Adrenal gland (tissue), 5 donors: ENCODE measurements at regions not wholly inside any gene's neighbourhood (a gene's known extent, or its start where the extent isn't known, plus 50 kb on each side); places are given as distances from the start of the nearest gene placed in this dataset.

Experiments used
- POLR2A ChIP-seq, 2 donors: fragments of 450-650 bp; IDR thresholded peaks; one replicate each; pipeline ENCODE4 v1.6.1; 2017; ENCODE audit warnings: antibody characterized with exemption in 2 of 2, mild to moderate bottlenecking in 2 of 2, moderate library complexity in 1 of 2
- TF ChIP-seq, protein P1 (sequence below), 6 experiments: fragments of 450-650 bp in 4 of 6; fragments of 200-600 bp in 2 of 6; sonication (generic) in 1 of 6; IDR thresholded peaks; 1 replicate in 5 of 6; 2 replicates in 1 of 6; pipeline versions ENCODE4 v1.5.1 to v1.8.0; 2016 to 2021; ENCODE audit warnings: antibody characterized with exemption in 6 of 6, mild to moderate bottlenecking in 2 of 6, moderate library complexity in 1 of 6
- donor health status: DM: no; HTN: no; CAD: no.

- TF ChIP-seq POLR2A (IDR thresholded peaks at IDR 0.05) = no peak
- TF ChIP-seq, protein P1, sequence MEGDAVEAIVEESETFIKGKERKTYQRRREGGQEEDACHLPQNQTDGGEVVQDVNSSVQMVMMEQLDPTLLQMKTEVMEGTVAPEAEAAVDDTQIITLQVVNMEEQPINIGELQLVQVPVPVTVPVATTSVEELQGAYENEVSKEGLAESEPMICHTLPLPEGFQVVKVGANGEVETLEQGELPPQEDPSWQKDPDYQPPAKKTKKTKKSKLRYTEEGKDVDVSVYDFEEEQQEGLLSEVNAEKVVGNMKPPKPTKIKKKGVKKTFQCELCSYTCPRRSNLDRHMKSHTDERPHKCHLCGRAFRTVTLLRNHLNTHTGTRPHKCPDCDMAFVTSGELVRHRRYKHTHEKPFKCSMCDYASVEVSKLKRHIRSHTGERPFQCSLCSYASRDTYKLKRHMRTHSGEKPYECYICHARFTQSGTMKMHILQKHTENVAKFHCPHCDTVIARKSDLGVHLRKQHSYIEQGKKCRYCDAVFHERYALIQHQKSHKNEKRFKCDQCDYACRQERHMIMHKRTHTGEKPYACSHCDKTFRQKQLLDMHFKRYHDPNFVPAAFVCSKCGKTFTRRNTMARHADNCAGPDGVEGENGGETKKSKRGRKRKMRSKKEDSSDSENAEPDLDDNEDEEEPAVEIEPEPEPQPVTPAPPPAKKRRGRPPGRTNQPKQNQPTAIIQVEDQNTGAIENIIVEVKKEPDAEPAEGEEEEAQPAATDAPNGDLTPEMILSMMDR (IDR thresholded peaks at IDR 0.05) = no peak
Measured at GRCh38 chr20:39871013-39871412, 818.0 kb downstream of the MAFB start.
